Fibroblast of lung (primary cell): ENCODE measurements at regions not wholly inside any gene's neighbourhood (a gene's known extent, or its start where the extent isn't known, plus 50 kb on each side); places are given as distances from the start of the nearest gene placed in this dataset.

Experiments
- DNase-seq, 2 donors: peaks; one replicate each; pipeline versions ENCODE4 v3.0.0 to v3.0.0-alpha.2; 2010; ENCODE audit warnings: low read depth in 2 of 2
- H2AFZ ChIP-seq: 2 replicates; pipeline ENCODE4 v1.5.1; 2012; ENCODE audit warnings: low read length, control low read depth, inconsistent platforms
- H3K27ac ChIP-seq: 2 replicates; pipeline ENCODE4 v1.5.1; 2011; ENCODE audit warnings: low read length, control low read depth; ENCODE audit not compliant: insufficient read depth
- H3K27me3 ChIP-seq: 2 replicates; pipeline ENCODE4 v1.5.1; 2011; ENCODE audit warnings: mild to moderate bottlenecking, low read length; ENCODE audit not compliant: control insufficient read depth, insufficient read depth
- H3K36me3 ChIP-seq: 2 replicates; pipeline ENCODE4 v1.5.1; 2011; ENCODE audit warnings: low read length; ENCODE audit not compliant: control insufficient read depth, insufficient read depth
- H3K4me1 ChIP-seq: 2 replicates; pipeline ENCODE4 v1.5.1; 2011; ENCODE audit warnings: low read length; ENCODE audit not compliant: control insufficient read depth, insufficient read depth; ENCODE audit errors: extremely low read depth
- H3K4me2 ChIP-seq: 2 replicates; pipeline ENCODE4 v1.5.1; 2011; ENCODE audit warnings: low read length, control low read depth; ENCODE audit not compliant: insufficient read depth; ENCODE audit errors: extremely low read depth
- H3K4me3 ChIP-seq, 4 experiments: fragments of 200-600 bp in 1 of 4; sonication (generic) in 1 of 4; replicated peaks in 1 of 4; 2 replicates each; pipeline ENCODE4 v1.5.1; 2011 to 2016; ENCODE audit warnings: low read length in 4 of 4, low read depth in 3 of 4, mild to moderate bottlenecking in 3 of 4, control low read depth in 2 of 4, inconsistent platforms in 1 of 4, mixed read lengths in 1 of 4; ENCODE audit not compliant: insufficient read depth in 1 of 4; ENCODE audit errors: control extremely low read depth in 1 of 4
- H3K79me2 ChIP-seq: 2 replicates; pipeline ENCODE4 v1.5.1; 2012; ENCODE audit warnings: mild to moderate bottlenecking, low read length, inconsistent platforms; ENCODE audit not compliant: control insufficient read depth, insufficient read depth
- H3K9ac ChIP-seq: 2 replicates; pipeline ENCODE4 v1.5.1; 2011; ENCODE audit warnings: mild to moderate bottlenecking, low read length, control low read depth; ENCODE audit not compliant: insufficient read depth
- H3K9me3 ChIP-seq: 2 replicates; pipeline ENCODE4 v1.5.1; 2012; ENCODE audit warnings: low read depth, low read length; ENCODE audit not compliant: control insufficient read depth, insufficient read depth
- H4K20me1 ChIP-seq: 2 replicates; pipeline ENCODE4 v1.5.1; 2011; ENCODE audit warnings: low read length; ENCODE audit not compliant: control insufficient read depth, insufficient read depth; ENCODE audit errors: extremely low read depth
- CTCF ChIP-seq, 2 donors: IDR thresholded peaks in 1 of 2; conservative IDR thresholded peaks in 1 of 2; 1 replicate in 1 of 2; 2 replicates in 1 of 2; pipeline ENCODE4 v1.5.1; 2011 to 2012; ENCODE audit warnings: low read length in 2 of 2, control low read depth in 1 of 2, inconsistent platforms in 1 of 2, low read depth in 1 of 2, mild to moderate bottlenecking in 1 of 2
- EZH2 ChIP-seq: IDR thresholded peaks from 2 replicates; pipeline ENCODE4 v1.5.1; 2012; ENCODE audit warnings: low read length, control low read depth, mild to moderate bottlenecking; ENCODE audit errors: missing control alignments

DNA sequence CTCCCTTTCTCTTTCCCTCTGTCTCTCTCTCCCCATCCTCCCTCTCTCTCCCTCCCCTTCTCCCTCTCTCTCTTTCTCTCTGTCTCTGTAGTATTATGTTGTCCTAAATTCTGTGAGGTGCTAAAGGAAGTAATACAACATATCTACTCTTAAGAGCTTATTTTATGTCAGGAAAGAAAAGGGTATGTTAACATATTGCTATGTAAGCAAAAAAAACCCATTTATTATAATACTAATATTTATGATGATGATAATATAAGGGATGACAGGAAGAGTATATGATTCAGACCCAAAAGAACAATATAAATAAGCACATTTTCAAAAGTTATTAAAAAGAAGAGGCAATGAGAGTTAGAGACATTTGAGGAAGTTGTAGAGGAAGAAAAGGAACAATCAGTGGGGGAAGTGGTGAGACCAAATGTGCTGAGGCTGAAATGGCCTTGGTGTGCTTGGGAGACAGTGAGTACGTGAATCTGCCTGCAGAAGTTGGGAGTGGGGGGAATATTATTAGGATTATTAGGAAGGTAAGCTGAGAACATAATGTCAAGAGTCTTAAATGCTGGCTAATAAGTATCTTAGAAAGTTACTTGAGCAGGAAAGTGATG, 303.6 kb upstream of the FERMT1 start:
- no peaks in the 10 kb centered on the region for H3K27me3 ChIP-seq
- no peak overlapping the region for H3K27ac ChIP-seq
- H3K4me2 ChIP-seq, result no peak overlapping the region
- no peaks in the 10 kb centered on the region for H3K79me2 ChIP-seq
- H3K4me1 ChIP-seq, result no peaks in the 10 kb centered on the region
- no peak overlapping the region for H3K4me3 ChIP-seq
- no peak overlapping the region for H3K9ac ChIP-seq
- TF ChIP-seq EZH2 (no peak), CTCF (conservative IDR thresholded peaks at IDR 0.05 in 1 of 2, IDR thresholded peaks at IDR 0.05 in 1 of 2; ENCODE audit: low read depth in 1 of 2, low read length in 2 of 2) (no peak)
- no peaks in the 10 kb centered on the region for H3K9me3 ChIP-seq
- no peak for DNase-seq
- no peaks in the 10 kb centered on the region for H3K36me3 ChIP-seq
- no peak overlapping the region for H2AFZ ChIP-seq
- H4K20me1 ChIP-seq, result no peaks in the 10 kb centered on the region

DNA sequence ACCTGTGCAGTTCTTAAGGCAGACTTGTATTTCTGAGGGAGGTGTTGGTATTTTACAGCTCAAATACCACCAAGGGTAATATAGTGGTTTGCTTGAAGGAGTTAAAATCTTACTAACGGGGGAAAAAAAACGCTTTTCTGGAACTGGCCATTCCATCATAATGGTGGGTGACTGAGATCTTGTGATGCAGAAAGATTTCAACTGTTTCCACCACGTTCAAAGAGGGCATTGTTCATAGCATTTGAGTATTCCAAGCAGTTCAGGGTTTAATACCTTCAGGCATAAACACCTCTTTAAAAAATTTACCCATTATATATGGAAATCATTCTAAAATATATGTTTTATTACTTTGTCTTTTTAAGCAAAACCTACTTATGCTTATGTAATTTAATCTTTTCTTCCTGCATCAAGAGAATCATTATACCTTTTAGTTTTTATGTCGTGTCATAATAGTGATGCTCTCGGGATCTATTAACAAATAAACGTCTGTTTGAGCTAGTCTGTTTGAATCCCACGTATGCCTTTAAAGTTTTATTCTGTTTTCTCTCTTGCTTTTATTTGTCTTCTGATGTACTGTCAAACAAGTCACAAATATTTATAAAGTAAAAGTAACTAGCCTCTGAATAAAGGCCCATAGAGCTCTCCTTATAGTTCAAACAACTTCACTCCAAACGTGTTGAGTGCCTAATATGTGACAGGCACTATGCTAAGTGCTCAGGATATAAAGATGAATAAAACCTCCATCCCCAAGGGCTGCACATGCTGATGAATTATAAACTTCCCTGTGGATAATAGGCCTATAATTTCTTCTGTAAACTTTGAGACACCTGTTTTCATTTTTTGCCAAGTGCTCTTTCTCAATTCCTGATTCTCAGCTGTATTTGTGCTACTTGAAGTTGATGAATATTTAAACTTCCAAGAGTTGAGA, 298.8 kb upstream of the FERMT1 start:
- Histone ChIP-seq H3K4me1 (no peaks in the 10 kb centered on the region), H3K27me3 (no peaks in the 10 kb centered on the region), H3K4me2 (no peak overlapping the region), H3K4me3 (no peak overlapping the region), H4K20me1 (no peaks in the 10 kb centered on the region), H3K9ac (no peak overlapping the region), H3K9me3 (no peaks in the 10 kb centered on the region), H3K79me2 (no peaks in the 10 kb centered on the region), H2AFZ (no peak overlapping the region), H3K27ac (no peak overlapping the region), H3K36me3 (no peaks in the 10 kb centered on the region)
- DNase-seq, result peak in 1 of 2 donors; percentile 36
- TF ChIP-seq EZH2, result no peak
- TF ChIP-seq CTCF (conservative IDR thresholded peaks at IDR 0.05 in 1 of 2, IDR thresholded peaks at IDR 0.05 in 1 of 2; ENCODE audit: low read depth in 1 of 2, low read length in 2 of 2), result no peak

DNA sequence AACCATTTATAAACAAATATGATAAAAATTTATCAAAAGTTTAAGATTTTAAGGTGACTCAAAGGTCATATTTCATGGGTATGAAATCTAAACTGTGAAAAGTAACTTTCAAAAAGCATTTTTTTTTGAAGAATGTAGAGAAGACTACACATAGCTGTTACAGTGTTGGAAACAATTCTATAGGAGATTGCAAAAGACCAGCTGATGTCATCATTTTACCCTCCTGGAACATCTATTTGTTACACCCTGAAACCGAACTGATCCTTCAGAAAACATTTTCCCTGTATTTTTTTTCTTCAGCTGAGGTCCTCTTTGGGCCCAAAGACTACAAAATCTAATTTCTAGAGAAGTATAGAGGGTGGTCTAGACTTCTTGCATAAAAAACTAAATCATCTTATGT, 297.5 kb upstream of the FERMT1 start:
- Histone ChIP-seq H3K9ac (no peak overlapping the region), H3K4me1 (no peaks in the 10 kb centered on the region), H3K4me3 (no peak overlapping the region), H3K79me2 (no peaks in the 10 kb centered on the region), H3K4me2 (no peak overlapping the region), H3K27ac (no peak overlapping the region), H2AFZ (no peak overlapping the region), H3K36me3 (no peaks in the 10 kb centered on the region), H3K9me3 (no peaks in the 10 kb centered on the region), H4K20me1 (no peaks in the 10 kb centered on the region), H3K27me3 (no peaks in the 10 kb centered on the region)
- DNase-seq, result peak in 1 of 2 donors; percentile 61
- no peak for TF ChIP-seq EZH2
- TF ChIP-seq CTCF (conservative IDR thresholded peaks at IDR 0.05 in 1 of 2, IDR thresholded peaks at IDR 0.05 in 1 of 2; ENCODE audit: low read depth in 1 of 2, low read length in 2 of 2), result no peak
